Loucy (cell line): ENCODE measurements at regions not wholly inside any gene's neighbourhood (a gene's known extent, or its start where the extent isn't known, plus 50 kb on each side); places are given as distances from the start of the nearest gene placed in this dataset.

ENCODE experiments used
- H2AFZ ChIP-seq: fragments of 200-600 bp; sonication (generic); 2 replicates; pipeline ENCODE4 v1.6.0; 2016; ENCODE audit warnings: antibody characterized with exemption, mild to moderate bottlenecking, low read length, moderate library complexity
- H3F3A ChIP-seq: fragments of 200-600 bp; 2 replicates; pipeline ENCODE4 v1.6.0; 2016; ENCODE audit warnings: antibody characterized with exemption, low read depth, mild to moderate bottlenecking
- H3K27me3 ChIP-seq: fragments of 200-600 bp; sonication (generic); 2 replicates; pipeline ENCODE4 v1.6.1; 2014; ENCODE audit warnings: low read length, mild to moderate bottlenecking; ENCODE audit not compliant: insufficient read depth, poor library complexity, severe bottlenecking
- H3K36me3 ChIP-seq: fragments of 200-600 bp; sonication (generic); 2 replicates; pipeline ENCODE4 v1.6.1; 2016; ENCODE audit warnings: low read length; ENCODE audit not compliant: insufficient read depth
- H3K4me1 ChIP-seq: fragments of 200-600 bp; sonication (generic); 2 replicates; pipeline ENCODE4 v1.5.1; 2014; ENCODE audit warnings: low read length, mild to moderate bottlenecking; ENCODE audit not compliant: insufficient read depth, poor library complexity, severe bottlenecking
- H3K4me2 ChIP-seq: fragments of 200-600 bp; sonication (generic); 2 replicates; pipeline ENCODE4 v1.6.0; 2014; ENCODE audit warnings: antibody characterized with exemption, low read length, low read depth, mild to moderate bottlenecking; ENCODE audit not compliant: poor library complexity, severe bottlenecking
- H3K4me3 ChIP-seq: fragments of 200-600 bp; sonication (generic); 2 replicates; pipeline ENCODE4 v1.5.1; 2014; ENCODE audit warnings: low read length, mild to moderate bottlenecking, mixed read lengths; ENCODE audit not compliant: poor library complexity, severe bottlenecking
- H3K79me2 ChIP-seq: fragments of 200-600 bp; sonication (generic); 2 replicates; pipeline ENCODE4 v1.6.1; 2014; ENCODE audit warnings: low read length; ENCODE audit not compliant: insufficient read depth
- H3K9ac ChIP-seq: fragments of 200-600 bp; sonication (generic); 2 replicates; pipeline ENCODE4 v1.6.0; 2014; ENCODE audit warnings: mild to moderate bottlenecking, low read depth, low read length, moderate library complexity; ENCODE audit not compliant: poor library complexity, severe bottlenecking
- H3K9me2 ChIP-seq: fragments of 200-600 bp; sonication (generic); replicated peaks from 2 replicates; pipeline ENCODE4 v1.6.1; 2016; ENCODE audit warnings: low read depth, low read length, mixed read lengths
- H3K9me3 ChIP-seq: fragments of 200-600 bp; sonication (generic); 2 replicates; pipeline ENCODE4 v1.6.1; 2014; ENCODE audit warnings: mild to moderate bottlenecking, antibody characterized with exemption, low read length, low read depth; ENCODE audit not compliant: insufficient read depth
- H4K20me1 ChIP-seq: fragments of 200-600 bp; sonication (generic); 2 replicates; pipeline ENCODE4 v1.6.0; 2014; ENCODE audit warnings: antibody characterized with exemption, low read length, mild to moderate bottlenecking; ENCODE audit not compliant: insufficient read depth, poor library complexity, severe bottlenecking
- CTCF ChIP-seq: fragments of 200-600 bp; sonication (generic); conservative IDR thresholded peaks from 2 replicates; pipeline ENCODE4 v1.5.1; 2014; ENCODE audit warnings: mild to moderate bottlenecking, antibody characterized with exemption, low read length
- EZH2phosphoT487 ChIP-seq: fragments of 200-600 bp; IDR thresholded peaks from 2 replicates; pipeline ENCODE4 v1.6.1; 2018; ENCODE audit warnings: antibody characterized with exemption, mild to moderate bottlenecking, moderate library complexity, borderline replicate concordance

DNA sequence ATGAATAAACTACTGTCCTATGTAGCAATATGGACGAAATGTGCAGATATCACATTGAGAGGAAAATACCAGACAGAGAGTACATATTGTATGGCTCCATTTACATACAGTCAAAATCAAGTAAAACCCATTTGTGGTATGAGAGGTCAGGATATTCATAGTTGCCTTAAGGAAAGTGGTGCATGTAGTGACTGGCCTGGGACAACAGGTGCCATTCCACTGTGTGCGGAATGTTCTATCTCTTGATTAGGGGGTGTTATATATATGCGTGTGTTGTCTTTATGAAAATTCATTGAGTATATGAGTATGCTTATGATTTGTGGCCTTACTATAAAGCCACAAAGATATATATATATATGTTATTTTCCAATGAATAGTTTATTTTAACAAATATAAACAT, 964.0 kb downstream of the SORCS3 start:
- Histone ChIP-seq H3F3A (no peaks in the 10 kb centered on the region), H3K4me3 (no peak overlapping the region), H3K9me2 (no peaks in the 10 kb centered on the region), H3K4me2 (no peak overlapping the region), H3K4me1 (no peaks in the 10 kb centered on the region), H3K36me3 (no peaks in the 10 kb centered on the region), H3K79me2 (no peaks in the 10 kb centered on the region), H3K9ac (no peak overlapping the region), H3K9me3 (no peaks in the 10 kb centered on the region; the same call in 1 of the 2 replicates), H3K27me3 (no peaks in the 10 kb centered on the region), H2AFZ (no peak overlapping the region), H4K20me1 (no peaks in the 10 kb centered on the region)
- TF ChIP-seq EZH2phosphoT487 (no peak), CTCF (no peak)

DNA sequence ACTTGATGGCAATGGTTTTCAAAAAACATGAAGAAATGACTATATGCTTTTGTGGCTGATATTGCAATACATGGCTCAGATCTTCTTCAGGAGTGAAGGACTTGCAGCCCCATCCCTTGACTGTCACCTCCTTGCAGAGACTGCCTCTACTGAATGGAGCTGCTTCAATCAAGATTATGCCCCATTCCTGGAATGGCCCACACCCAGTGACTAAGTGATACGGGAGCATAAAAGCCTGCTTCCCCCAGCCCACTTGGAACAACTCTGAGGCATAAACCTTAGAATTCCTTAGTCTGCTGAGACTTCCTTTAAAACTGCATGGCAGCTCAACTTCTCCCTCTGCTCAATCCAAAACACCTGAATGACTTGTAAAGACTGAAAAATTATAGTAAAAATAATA, 957.1 kb downstream of the SORCS3 start:
- Histone ChIP-seq H3F3A (no peaks in the 10 kb centered on the region), H3K4me2 (no peak overlapping the region), H3K79me2 (no peaks in the 10 kb centered on the region), H3K4me1 (no peaks in the 10 kb centered on the region), H4K20me1 (no peaks in the 10 kb centered on the region), H3K27me3 (no peaks in the 10 kb centered on the region), H3K9me3 (no peaks in the 10 kb centered on the region), H3K9ac (no peak overlapping the region), H3K36me3 (no peaks in the 10 kb centered on the region), H3K9me2 (no peaks in the 10 kb centered on the region), H2AFZ (no peak overlapping the region), H3K4me3 (no peak overlapping the region)
- TF ChIP-seq EZH2phosphoT487: no peak
- no peak for TF ChIP-seq CTCF

GRCh38 chr10:105597312-105597711, 956.2 kb downstream of the SORCS3 start:
- Histone ChIP-seq H2AFZ (no peak overlapping the region), H3K4me3 (no peak overlapping the region), H3K4me2 (no peak overlapping the region), H4K20me1 (no peaks in the 10 kb centered on the region), H3K9ac (no peak overlapping the region), H3K4me1 (no peaks in the 10 kb centered on the region), H3K79me2 (no peaks in the 10 kb centered on the region), H3K27me3 (no peaks in the 10 kb centered on the region), H3F3A (no peaks in the 10 kb centered on the region), H3K9me2 (no peaks in the 10 kb centered on the region), H3K36me3 (no peaks in the 10 kb centered on the region), H3K9me3 (no peaks in the 10 kb centered on the region)
- TF ChIP-seq EZH2phosphoT487: no peak
- TF ChIP-seq CTCF: no peak
